Adipocyte (in vitro differentiated cells): ENCODE measurements at regions not wholly inside any gene's neighbourhood (a gene's known extent, or its start where the extent isn't known, plus 50 kb on each side); places are given as distances from the start of the nearest gene placed in this dataset.

Source experiments
- DNase-seq: peaks from one replicate; pipeline ENCODE4 v3.0.0-alpha.2; 2015; ENCODE audit warnings: low read depth
- H3K27me3 ChIP-seq: replicated peaks from 2 replicates; pipeline ENCODE4 v1.7.0; 2013; ENCODE audit warnings: mild to moderate bottlenecking, low read length, moderate library complexity; ENCODE audit not compliant: control insufficient read depth, insufficient read depth
- H3K36me3 ChIP-seq: 2 replicates; pipeline ENCODE4 v1.7.0; 2013; ENCODE audit warnings: low read length, mild to moderate bottlenecking, moderate library complexity; ENCODE audit not compliant: control insufficient read depth, insufficient read depth, severe bottlenecking
- H3K4me1 ChIP-seq: 2 replicates; pipeline ENCODE4 v1.7.0; 2013; ENCODE audit warnings: mild to moderate bottlenecking, low read length, moderate library complexity; ENCODE audit not compliant: control insufficient read depth, insufficient read depth
- H3K4me3 ChIP-seq: 2 replicates; pipeline ENCODE4 v1.7.0; 2013; ENCODE audit warnings: mild to moderate bottlenecking, low read length, moderate library complexity
- H3K9ac ChIP-seq: 2 replicates; pipeline ENCODE4 v1.7.0; 2013; ENCODE audit warnings: mild to moderate bottlenecking, low read length, moderate library complexity
- H3K9me3 ChIP-seq: 2 replicates; pipeline ENCODE4 v1.7.0; 2013; ENCODE audit warnings: mild to moderate bottlenecking, low read length, moderate library complexity; ENCODE audit not compliant: control insufficient read depth

DNA sequence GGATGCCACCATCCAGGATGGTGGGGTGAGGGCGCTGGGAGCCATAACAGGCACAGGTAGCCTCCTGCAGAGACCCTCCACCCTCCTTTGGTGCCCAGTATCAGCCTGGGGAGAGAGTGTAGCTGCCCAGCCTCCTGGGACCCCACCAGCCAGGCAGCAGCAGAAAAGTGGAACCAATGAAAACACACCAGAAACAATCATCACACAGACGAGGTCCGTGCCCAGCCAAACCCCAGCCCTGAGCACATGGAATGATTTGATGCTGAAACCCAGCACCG is 285.1 kb downstream of the PTPRU start:
- H3K36me3 ChIP-seq, result no peaks in the 10 kb centered on the region
- no peaks in the 10 kb centered on the region for H3K4me1 ChIP-seq
- H3K9me3 ChIP-seq, result no peaks in the 10 kb centered on the region
- H3K27me3 ChIP-seq, result peaks cover 48% of the 10 kb centered on the region
- H3K9ac ChIP-seq, result no peak overlapping the region
- no peak overlapping the region for H3K4me3 ChIP-seq
- no peak for DNase-seq

DNA sequence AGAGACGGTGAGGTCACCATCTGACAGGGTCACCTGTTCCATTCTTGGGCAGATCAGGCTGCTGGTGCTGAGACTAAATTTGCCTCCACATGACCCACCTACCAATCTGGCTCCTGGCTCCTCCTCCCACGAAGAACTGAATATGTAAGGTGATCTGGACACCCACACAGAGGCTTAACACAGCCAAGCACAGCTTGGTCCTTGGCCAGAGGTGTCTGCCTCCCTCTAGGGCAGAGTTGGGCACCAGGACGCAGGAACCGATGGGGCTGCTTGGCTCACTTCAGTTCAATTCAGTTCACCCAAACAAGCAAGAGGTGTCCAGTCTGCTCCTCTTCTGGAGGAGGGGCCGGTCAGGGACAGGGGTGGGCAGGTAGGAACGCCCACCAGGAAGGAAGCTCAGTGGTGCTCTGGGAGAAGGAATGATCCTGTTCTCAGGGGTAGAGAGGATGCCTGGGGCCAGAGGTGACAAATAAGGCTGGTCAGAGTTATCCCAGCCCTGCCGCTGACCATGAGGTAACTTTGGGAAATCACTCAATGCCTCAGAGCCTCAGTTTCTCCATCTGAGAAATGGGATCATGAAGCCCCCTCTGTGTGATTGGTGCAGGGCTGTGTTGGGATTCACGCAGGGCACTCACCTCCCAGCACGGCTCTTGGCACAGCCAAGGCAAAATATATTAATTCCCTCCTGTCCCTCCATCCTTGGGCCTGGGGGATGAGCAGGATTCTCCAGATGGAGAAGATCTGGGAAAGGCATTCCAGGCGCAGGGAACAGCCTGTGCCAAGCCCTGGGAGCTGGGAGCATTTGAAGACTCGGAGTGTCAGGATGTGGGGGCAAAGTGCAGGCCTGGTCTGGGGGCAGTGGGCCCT is 284.5 kb downstream of the PTPRU start:
- peaks cover 51% of the 10 kb centered on the region for H3K27me3 ChIP-seq
- no peak for DNase-seq
- no peaks in the 10 kb centered on the region for H3K9me3 ChIP-seq
- no peaks in the 10 kb centered on the region for H3K4me1 ChIP-seq
- no peaks in the 10 kb centered on the region for H3K36me3 ChIP-seq
- no peak overlapping the region for H3K9ac ChIP-seq
- H3K4me3 ChIP-seq, result no peak overlapping the region

DNA sequence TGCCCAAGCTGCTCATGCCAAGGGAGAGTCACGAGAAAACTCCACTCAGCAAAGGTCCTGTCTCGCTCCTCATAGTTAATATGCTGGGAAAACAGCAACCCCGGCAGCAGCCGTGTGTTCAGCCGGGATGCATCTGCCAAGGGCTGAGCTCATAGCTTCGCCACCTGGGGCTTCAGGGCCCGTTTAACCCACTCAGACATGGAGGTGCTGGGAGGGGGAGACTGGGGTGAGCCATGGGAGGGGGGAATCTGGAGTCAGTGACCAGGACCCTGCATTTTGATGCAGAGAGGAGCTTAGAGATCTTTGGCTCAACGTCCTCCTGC is 283.4 kb downstream of the PTPRU start:
- no peaks in the 10 kb centered on the region for H3K36me3 ChIP-seq
- no peak overlapping the region for H3K9ac ChIP-seq
- H3K9me3 ChIP-seq, result no peaks in the 10 kb centered on the region
- H3K27me3 ChIP-seq, result peaks cover 54% of the 10 kb centered on the region
- no peaks in the 10 kb centered on the region for H3K4me1 ChIP-seq
- no peak for DNase-seq
- H3K4me3 ChIP-seq, result no peak overlapping the region

DNA sequence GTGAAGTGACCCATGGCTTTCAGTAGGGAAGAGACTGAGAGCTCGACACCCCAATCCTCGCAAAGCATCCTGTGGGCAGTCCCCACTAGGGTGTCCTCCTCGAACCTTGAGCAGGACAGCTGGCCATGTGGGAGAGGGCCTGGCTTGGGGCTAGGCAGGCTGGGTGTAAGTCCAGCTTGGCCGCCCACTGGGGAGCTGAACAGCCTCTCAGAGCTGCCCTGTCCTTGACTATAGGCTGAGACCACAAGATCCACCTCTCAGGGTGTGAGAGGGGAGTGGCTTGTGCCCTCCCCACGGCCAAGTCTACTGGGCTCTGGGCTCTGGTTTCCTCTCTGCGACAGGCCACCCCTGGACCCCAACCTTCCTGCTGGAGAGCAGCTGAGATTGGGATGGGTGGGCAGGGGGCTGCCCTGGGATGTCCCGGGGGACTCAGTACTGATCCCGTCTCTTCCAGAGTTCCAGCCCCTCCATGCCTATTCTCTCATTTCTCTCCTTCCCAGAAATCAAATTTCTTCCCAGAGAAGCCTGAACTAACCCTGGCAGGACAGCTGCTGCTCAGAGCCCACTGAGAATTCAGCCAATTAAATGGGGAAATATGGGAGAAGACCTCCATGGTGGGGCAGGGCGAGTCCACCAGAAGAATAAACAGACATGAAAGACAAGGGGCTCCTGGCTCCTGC is 282.9 kb downstream of the PTPRU start:
- Histone ChIP-seq H3K9ac (no peak overlapping the region), H3K9me3 (no peaks in the 10 kb centered on the region), H3K27me3 (peaks cover 52% of the 10 kb centered on the region), H3K36me3 (no peaks in the 10 kb centered on the region), H3K4me1 (no peaks in the 10 kb centered on the region), H3K4me3 (no peak overlapping the region)
- no peak for DNase-seq

DNA sequence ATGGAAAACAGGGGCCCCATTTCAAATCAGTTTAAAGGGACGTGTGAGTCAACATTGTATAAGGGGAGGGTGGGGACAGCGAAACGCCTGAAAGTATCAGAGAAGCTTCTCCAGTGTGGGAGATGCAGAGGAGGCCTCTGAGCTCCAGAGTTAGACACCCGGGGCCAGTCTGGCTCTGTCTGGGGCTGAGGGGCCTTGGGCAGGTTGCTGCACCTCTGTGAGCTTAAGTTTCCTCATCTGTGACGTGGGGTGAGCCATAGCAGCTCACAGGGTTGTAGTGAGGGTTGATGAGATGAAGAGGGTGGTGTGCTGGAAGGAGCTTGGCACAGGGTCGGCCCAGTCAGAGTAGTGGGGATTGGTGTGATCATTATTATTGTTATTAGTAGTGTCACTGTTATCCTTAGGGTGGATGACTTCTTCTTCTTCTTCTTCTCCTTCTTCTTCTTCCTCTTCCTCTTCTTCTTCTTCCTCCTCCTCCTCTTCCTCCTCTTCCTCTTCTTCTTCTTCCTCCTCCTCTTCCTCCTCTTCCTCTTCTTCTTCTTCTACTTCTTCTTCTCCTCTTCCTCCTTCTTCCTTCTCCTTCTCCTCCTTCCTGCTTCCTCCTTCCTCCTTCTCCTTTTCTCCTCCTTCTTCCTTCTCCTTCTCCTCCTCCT is 282.0 kb downstream of the PTPRU start:
- no peak overlapping the region for H3K9ac ChIP-seq
- H3K27me3 ChIP-seq, result peaks cover 46% of the 10 kb centered on the region
- no peaks in the 10 kb centered on the region for H3K9me3 ChIP-seq
- no peak for DNase-seq
- no peaks in the 10 kb centered on the region for H3K36me3 ChIP-seq
- H3K4me1 ChIP-seq, result no peaks in the 10 kb centered on the region
- no peak overlapping the region for H3K4me3 ChIP-seq

DNA sequence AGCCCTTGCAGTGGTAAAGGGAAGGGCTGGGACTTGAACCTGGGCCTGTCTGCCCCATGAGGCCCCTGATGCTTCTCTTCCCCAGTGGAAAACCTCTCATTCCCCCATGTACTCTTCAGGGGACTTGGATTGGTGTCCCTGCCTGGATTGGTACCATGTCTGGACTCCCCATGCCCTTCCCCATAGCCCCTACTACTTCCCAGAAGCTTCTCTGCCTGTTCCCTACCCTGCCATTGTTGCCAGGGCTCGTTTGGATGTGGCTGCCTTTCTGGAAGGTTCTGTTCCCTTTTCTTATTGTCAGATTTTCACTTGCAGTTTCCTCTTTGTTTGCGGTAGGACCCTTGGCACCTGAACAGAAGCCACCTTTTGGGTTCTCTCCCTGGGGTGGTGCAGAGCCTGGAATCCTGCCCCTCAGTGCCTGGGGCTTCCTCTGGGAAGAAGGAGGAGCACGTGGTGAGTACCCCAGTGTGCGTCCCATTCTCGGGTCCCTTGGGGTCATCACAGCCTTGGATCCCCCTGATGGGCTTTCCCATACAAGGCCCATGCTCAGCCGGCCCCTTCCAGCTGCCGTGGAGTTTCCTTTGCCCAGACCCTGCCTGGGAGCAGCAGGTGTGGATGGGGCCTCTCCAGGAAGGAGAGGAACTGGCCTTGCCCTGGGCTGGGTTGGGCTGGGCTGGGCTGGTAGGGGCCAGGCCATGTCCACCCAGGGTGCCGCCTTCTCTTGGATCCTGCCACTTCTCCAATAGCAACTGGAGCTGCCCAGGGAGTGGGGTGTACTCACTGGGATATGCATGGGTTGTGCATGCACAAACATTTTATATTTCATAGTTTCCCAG is 281.1 kb downstream of the PTPRU start:
- no peak for DNase-seq
- H3K9ac ChIP-seq, result no peak overlapping the region
- peaks cover 46% of the 10 kb centered on the region for H3K27me3 ChIP-seq
- H3K4me3 ChIP-seq, result no peak overlapping the region
- H3K4me1 ChIP-seq, result no peaks in the 10 kb centered on the region
- no peaks in the 10 kb centered on the region for H3K9me3 ChIP-seq
- H3K36me3 ChIP-seq, result no peaks in the 10 kb centered on the region

DNA sequence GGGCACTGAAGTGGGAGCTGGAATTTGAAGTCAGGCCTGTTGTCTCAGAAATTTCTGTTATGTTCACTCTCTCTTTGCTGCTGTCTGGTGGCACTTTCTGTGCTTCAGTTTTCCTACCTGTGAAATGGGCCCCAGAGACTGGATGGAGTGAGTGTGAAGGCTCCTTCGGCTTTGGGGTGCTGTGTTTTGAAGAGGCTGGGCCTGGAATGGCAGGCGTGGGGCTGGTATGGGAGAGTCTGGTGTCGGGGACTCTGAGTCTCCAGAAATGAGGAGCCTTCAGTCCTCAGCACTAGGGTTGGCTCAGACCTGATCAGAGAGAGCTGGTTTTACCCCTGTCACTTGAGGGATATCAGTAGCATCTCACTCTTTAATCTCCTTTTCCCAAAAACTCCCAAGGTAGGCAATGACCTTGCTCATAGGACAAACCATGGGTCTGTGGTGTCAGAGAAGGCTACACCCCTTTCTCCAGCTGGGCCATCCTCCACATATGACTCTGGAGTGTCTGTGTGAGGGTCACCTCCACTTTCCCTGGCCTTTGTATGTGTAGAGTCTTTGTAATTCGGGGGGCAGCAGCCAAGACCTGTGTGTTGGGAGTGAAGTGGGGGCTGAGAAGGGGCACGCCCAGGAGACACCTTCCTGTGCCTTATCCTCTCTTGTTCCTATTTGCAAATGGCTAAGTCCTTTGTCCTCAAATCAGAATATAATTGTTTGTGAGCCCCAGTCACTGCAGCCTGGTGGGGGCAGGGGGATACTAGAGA is 279.9 kb downstream of the PTPRU start:
- H3K27me3 ChIP-seq, result peaks cover 41% of the 10 kb centered on the region
- no peak for DNase-seq

DNA sequence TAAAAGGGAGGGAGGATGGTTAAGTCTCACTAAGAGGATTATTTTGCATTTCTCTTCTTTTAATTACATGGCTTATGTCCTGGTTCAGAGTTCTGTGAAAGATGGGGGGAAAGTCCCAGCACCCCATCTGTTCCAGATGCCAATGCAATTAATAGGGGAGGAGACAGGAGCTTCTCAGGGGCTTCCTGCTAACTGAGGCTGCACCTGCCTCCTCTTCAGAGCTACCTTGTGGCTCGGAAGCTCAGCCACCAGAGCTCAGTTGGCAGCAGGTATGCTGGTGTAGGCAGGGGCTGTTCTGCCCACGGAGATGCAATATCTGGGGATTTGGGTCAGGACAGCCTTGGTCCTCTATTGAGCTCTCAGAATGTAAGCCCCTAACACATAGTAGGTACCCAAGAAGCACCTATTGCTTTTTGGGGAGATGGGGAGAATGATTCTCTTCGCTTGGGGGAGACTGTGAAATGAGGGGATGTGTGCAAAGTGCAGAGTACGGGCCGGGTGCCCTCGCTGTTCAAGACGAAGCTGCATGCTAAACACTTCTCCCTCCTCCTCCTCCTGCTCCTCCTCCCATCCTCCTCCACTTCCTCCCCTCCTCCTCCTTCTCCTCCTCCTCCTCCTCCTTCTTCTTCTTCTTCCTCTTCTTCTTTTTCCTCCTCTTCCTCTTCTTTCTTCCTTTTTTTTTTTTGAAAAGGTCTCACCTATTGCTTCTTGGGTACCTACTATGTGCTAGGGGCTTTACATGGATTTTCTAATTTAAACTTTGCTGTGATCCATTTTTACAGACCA is 279.0 kb downstream of the PTPRU start:
- no peaks in the 10 kb centered on the region for H3K9me3 ChIP-seq
- no peak overlapping the region for H3K9ac ChIP-seq
- DNase-seq, result no peak
- H3K4me1 ChIP-seq, result no peaks in the 10 kb centered on the region
- H3K36me3 ChIP-seq, result no peaks in the 10 kb centered on the region
- peaks cover 33% of the 10 kb centered on the region for H3K27me3 ChIP-seq
- no peak overlapping the region for H3K4me3 ChIP-seq

More for the DNA sequence above, 279.9 kb downstream of the PTPRU start:
- Histone ChIP-seq H3K9ac (no peak overlapping the region), H3K36me3 (no peaks in the 10 kb centered on the region), H3K4me3 (no peak overlapping the region), H3K9me3 (no peaks in the 10 kb centered on the region), H3K4me1 (no peaks in the 10 kb centered on the region)

DNA sequence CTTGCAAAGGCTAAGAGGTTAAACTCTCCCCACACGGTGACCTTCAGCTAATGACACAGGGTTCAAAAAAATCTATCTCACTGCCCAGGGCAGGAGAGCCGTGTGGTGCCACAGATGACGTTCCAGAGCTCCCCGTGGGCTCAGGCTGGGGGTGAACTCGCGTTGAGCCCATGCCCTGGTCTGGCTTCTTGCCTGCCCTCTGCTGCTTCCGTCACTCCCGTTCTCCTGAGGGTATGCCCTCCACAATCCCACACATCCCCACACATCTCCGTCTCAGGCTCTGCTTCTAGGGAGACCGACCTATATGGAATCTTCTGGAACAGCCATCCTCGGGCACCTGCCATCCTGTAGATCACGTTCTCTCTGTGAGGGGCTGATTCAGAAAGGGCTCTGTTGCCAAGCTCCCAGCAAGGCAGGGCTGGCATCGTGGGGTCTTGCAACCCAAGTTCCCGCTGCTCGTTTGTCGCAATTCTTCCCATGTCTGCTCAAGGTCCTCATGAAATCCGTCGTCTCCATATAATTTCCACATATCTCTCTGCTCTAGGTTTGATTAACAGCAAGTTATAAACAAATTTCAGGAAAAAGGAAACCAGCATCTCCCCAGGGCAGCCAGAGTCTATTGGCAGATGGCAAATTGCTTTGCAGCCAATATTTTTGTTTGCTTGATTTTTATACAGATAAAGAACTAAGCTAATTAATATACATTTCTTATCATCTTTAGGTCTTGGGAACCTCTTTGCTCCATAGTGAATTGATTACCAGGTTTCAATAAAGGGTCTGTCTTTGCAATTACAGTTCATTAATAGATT is 278.2 kb downstream of the PTPRU start:
- no peak for DNase-seq
- Histone ChIP-seq H3K36me3 (no peaks in the 10 kb centered on the region), H3K9me3 (no peaks in the 10 kb centered on the region), H3K4me3 (no peak overlapping the region), H3K9ac (no peak overlapping the region), H3K27me3 (peaks cover 25% of the 10 kb centered on the region), H3K4me1 (no peaks in the 10 kb centered on the region)
